ENCODE measurements at regions not wholly inside any gene's neighbourhood (a gene's known extent, or its start where the extent isn't known, plus 50 kb on each side); places are given as distances from the start of the nearest gene placed in this dataset.

DNA sequence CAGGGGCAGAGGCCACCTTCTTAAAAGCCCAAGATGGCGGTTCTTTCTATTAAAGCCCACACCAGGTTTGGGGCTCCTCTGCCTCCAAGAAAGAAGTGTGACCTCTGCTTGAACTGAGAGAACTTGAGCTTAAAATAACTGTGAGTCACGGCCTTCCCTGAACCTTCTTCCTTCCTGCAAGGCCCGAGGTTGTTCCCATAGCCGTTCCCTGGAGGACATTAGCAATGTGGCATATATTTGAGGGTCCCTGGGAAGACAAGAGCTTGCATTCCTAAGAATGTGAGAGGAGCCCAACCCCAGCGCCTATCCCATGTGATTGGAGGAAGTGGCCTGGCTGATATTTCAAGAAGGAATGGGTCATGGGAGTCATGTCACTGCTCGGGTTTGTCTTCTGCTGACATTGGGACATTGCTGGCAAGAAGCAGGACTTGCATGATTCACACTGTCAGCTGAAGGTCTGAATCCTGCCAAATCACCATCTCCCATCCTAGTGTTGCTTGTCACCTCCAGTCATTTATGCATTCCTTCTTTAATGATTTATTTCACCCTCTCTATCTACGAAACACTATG lies 168.1 kb downstream of the TRIB2 start:
- dilution Hi-C loops (cut with MboI; ENCODE audit: extremely low pct_ligation_motif_present, low sequenced_read_pairs), result no loop called here
- H3K27ac ChIP-seq (ENCODE audit: control insufficient read depth, insufficient read depth, low read length), result no peak overlapping the region
- H3K4me2 ChIP-seq (ENCODE audit: control insufficient read depth, extremely low read depth, insufficient read depth, low read depth, low read length), result no peak overlapping the region

DNA sequence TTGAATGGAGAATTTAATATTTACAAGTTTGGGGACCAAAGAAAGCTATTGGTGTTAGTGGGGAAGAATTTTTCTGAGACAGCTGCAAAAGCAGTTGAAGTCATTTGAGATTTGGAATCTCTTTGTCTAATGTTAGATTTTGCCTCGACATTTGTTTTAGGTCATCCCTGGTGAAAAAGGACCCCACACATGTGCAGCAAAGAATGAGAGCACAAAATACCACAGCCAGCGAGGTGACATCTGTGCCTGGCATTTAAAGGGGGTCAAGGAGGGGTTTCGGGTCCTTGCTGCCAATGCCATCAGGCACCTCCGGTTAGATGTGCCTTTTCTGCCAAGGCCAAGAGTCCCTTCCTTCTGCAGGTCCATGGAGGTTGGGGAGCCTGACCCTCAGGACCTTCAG lies 173.3 kb downstream of the TRIB2 start:
- no peak overlapping the region for H3K4me3 ChIP-seq (ENCODE audit: control insufficient read depth in 2 of 3, extremely low read depth in 1 of 3, insufficient read depth in 2 of 3, low read depth in 1 of 3, low read length in 3 of 3)
- no peak overlapping the region for H3K9ac ChIP-seq (ENCODE audit: control insufficient read depth, extremely low read depth, insufficient read depth, low read length)
- no peaks in the 10 kb centered on the region for H3K9me1 ChIP-seq (ENCODE audit: control insufficient read depth, extremely low read depth, insufficient read depth, low read length)
- DNase-seq (ENCODE audit: low read depth, low spot score), result no peak
- no peaks in the 10 kb centered on the region for H3K27me3 ChIP-seq (ENCODE audit: control insufficient read depth, extremely low read depth, insufficient read depth, low read length)
- no peaks in the 10 kb centered on the region for H3K9me3 ChIP-seq (ENCODE audit: control insufficient read depth, low read depth, low read length)
- no peak overlapping the region for H3K4me2 ChIP-seq (ENCODE audit: control insufficient read depth, extremely low read depth, insufficient read depth, low read depth, low read length)
- dilution Hi-C loops (cut with MboI; ENCODE audit: extremely low pct_ligation_motif_present, low sequenced_read_pairs), result no loop called here
- H3K36me3 ChIP-seq (ENCODE audit: control insufficient read depth in 2 of 2, extremely low read depth in 1 of 2, insufficient read depth in 2 of 2, low read length in 2 of 2), result no peaks in the 10 kb centered on the region
- no peak for FAIRE-seq
- H3K4me1 ChIP-seq (ENCODE audit: control insufficient read depth, extremely low read depth, insufficient read depth, low read length), result no peaks in the 10 kb centered on the region
- H3K79me2 ChIP-seq (ENCODE audit: control insufficient read depth, insufficient read depth, low read length), result no peaks in the 10 kb centered on the region
- H3K27ac ChIP-seq (ENCODE audit: control insufficient read depth, insufficient read depth, low read length), result no peak overlapping the region
- H2AFZ ChIP-seq (ENCODE audit: control insufficient read depth, low read length), result no peak overlapping the region
- no peaks in the 10 kb centered on the region for H4K20me1 ChIP-seq (ENCODE audit: control insufficient read depth, extremely low read depth, insufficient read depth, low read length)
- TF ChIP-seq, protein P1, sequence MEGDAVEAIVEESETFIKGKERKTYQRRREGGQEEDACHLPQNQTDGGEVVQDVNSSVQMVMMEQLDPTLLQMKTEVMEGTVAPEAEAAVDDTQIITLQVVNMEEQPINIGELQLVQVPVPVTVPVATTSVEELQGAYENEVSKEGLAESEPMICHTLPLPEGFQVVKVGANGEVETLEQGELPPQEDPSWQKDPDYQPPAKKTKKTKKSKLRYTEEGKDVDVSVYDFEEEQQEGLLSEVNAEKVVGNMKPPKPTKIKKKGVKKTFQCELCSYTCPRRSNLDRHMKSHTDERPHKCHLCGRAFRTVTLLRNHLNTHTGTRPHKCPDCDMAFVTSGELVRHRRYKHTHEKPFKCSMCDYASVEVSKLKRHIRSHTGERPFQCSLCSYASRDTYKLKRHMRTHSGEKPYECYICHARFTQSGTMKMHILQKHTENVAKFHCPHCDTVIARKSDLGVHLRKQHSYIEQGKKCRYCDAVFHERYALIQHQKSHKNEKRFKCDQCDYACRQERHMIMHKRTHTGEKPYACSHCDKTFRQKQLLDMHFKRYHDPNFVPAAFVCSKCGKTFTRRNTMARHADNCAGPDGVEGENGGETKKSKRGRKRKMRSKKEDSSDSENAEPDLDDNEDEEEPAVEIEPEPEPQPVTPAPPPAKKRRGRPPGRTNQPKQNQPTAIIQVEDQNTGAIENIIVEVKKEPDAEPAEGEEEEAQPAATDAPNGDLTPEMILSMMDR (optimal IDR thresholded peaks at IDR 0.05 in 1 of 3, IDR thresholded peaks at IDR 0.05 in 1 of 3, conservative IDR thresholded peaks at IDR 0.05 in 1 of 3; ENCODE audit: extremely low read depth in 1 of 3, insufficient read depth in 2 of 3, low read length in 3 of 3), result no peak
- TF ChIP-seq EZH2 (IDR thresholded peaks at IDR 0.05; ENCODE audit: low read length), result no peak

More for the DNA sequence above, 168.1 kb downstream of the TRIB2 start:
- TF ChIP-seq, protein P1 (optimal IDR thresholded peaks at IDR 0.05 in 1 of 3, IDR thresholded peaks at IDR 0.05 in 1 of 3, conservative IDR thresholded peaks at IDR 0.05 in 1 of 3; ENCODE audit: extremely low read depth in 1 of 3, insufficient read depth in 2 of 3, low read length in 3 of 3), result no peak
- TF ChIP-seq EZH2 (IDR thresholded peaks at IDR 0.05; ENCODE audit: low read length), result no peak
- Histone ChIP-seq H2AFZ (ENCODE audit: control insufficient read depth, low read length) (no peak overlapping the region), H4K20me1 (ENCODE audit: control insufficient read depth, extremely low read depth, insufficient read depth, low read length) (no peaks in the 10 kb centered on the region), H3K36me3 (ENCODE audit: control insufficient read depth in 2 of 2, extremely low read depth in 1 of 2, insufficient read depth in 2 of 2, low read length in 2 of 2) (no peaks in the 10 kb centered on the region), H3K4me1 (ENCODE audit: control insufficient read depth, extremely low read depth, insufficient read depth, low read length) (peaks cover 5% of the 10 kb centered on the region), H3K27me3 (ENCODE audit: control insufficient read depth, extremely low read depth, insufficient read depth, low read length) (no peaks in the 10 kb centered on the region), H3K9me3 (ENCODE audit: control insufficient read depth, low read depth, low read length) (no peaks in the 10 kb centered on the region), H3K9me1 (ENCODE audit: control insufficient read depth, extremely low read depth, insufficient read depth, low read length) (no peaks in the 10 kb centered on the region), H3K9ac (ENCODE audit: control insufficient read depth, extremely low read depth, insufficient read depth, low read length) (no peak overlapping the region), H3K4me3 (ENCODE audit: control insufficient read depth in 2 of 3, extremely low read depth in 1 of 3, insufficient read depth in 2 of 3, low read depth in 1 of 3, low read length in 3 of 3) (no peak overlapping the region), H3K79me2 (ENCODE audit: control insufficient read depth, insufficient read depth, low read length) (no peaks in the 10 kb centered on the region)
- DNase-seq (ENCODE audit: low read depth, low spot score) (no peak), FAIRE-seq (peak; percentile 17)
